NB4 (cell line): ENCODE measurements at regions not wholly inside any gene's neighbourhood (a gene's known extent, or its start where the extent isn't known, plus 50 kb on each side); places are given as distances from the start of the nearest gene placed in this dataset.

Experiments
- CTCF ChIP-seq: IDR thresholded peaks from one replicate; pipeline ENCODE4 v1.5.1; 2012; ENCODE audit warnings: low read depth, low read length
- POLR2A ChIP-seq: IDR thresholded peaks from 2 replicates; pipeline ENCODE4 v1.6.1; 2011; ENCODE audit warnings: mild to moderate bottlenecking; ENCODE audit not compliant: insufficient read length; ENCODE audit errors: extremely low read depth
- TF ChIP-seq, protein P1 (sequence below): IDR thresholded peaks from 2 replicates; pipeline ENCODE4 v1.6.1; 2011; ENCODE audit warnings: low read depth, low read length

- no peak for TF ChIP-seq CTCF
- TF ChIP-seq POLR2A = no peak
- TF ChIP-seq, protein P1, sequence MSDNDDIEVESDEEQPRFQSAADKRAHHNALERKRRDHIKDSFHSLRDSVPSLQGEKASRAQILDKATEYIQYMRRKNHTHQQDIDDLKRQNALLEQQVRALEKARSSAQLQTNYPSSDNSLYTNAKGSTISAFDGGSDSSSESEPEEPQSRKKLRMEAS = no peak
These were observed 154.5 kb upstream of the KLF14 start for GRCh38 chr7:130888468-130888867.
